Neuronal stem cell (in vitro differentiated cells): ENCODE measurements at regions not wholly inside any gene's neighbourhood (a gene's known extent, or its start where the extent isn't known, plus 50 kb on each side); places are given as distances from the start of the nearest gene placed in this dataset.

Source experiments
- DNase-seq: peaks from one replicate; pipeline ENCODE4 v3.0.0-alpha.2; 2013; ENCODE audit warnings: low spot score
- H2AFZ ChIP-seq: one replicate; pipeline ENCODE4 v1.6.1; 2013; ENCODE audit warnings: mild to moderate bottlenecking, low read length, inconsistent platforms
- H2AK5ac ChIP-seq: 2 replicates; pipeline ENCODE4 v1.6.1; 2013; ENCODE audit warnings: low read depth, mild to moderate bottlenecking, inconsistent platforms, low read length, moderate library complexity, mixed read lengths
- H2BK120ac ChIP-seq: 2 replicates; pipeline ENCODE4 v1.6.1; 2013; ENCODE audit warnings: low read depth, mild to moderate bottlenecking, inconsistent platforms, low read length, moderate library complexity, mixed read lengths
- H2BK12ac ChIP-seq: one replicate; pipeline ENCODE4 v1.6.1; 2013; ENCODE audit warnings: low read length, inconsistent platforms
- H2BK15ac ChIP-seq: 2 replicates; pipeline ENCODE4 v1.6.1; 2013; ENCODE audit warnings: mild to moderate bottlenecking, low read length, inconsistent platforms, mixed read lengths
- H2BK5ac ChIP-seq: one replicate; pipeline ENCODE4 v1.6.1; 2013; ENCODE audit warnings: inconsistent platforms, mild to moderate bottlenecking, low read length, moderate library complexity
- H3K14ac ChIP-seq: one replicate; pipeline ENCODE4 v1.6.1; 2013; ENCODE audit warnings: low read length, inconsistent platforms
- H3K18ac ChIP-seq: 2 replicates; pipeline ENCODE4 v1.6.1; 2013; ENCODE audit warnings: low read length, inconsistent platforms
- H3K23ac ChIP-seq: 2 replicates; pipeline ENCODE4 v1.6.1; 2013; ENCODE audit warnings: low read depth, mild to moderate bottlenecking, mixed read lengths, low read length, inconsistent platforms; ENCODE audit not compliant: poor library complexity
- H3K27ac ChIP-seq: replicated peaks from 3 replicates; pipeline ENCODE4 v1.5.1; 2013; ENCODE audit warnings: low read length, inconsistent platforms
- H3K27me3 ChIP-seq, 3 experiments: 2 replicates each; pipeline ENCODE4 v1.6.1; 2013; ENCODE audit warnings: low read length in 3 of 3, mild to moderate bottlenecking in 2 of 3, inconsistent platforms in 1 of 3, low read depth in 1 of 3, mixed read lengths in 1 of 3, moderate library complexity in 1 of 3; ENCODE audit not compliant: control insufficient read depth in 3 of 3, insufficient read depth in 3 of 3
- H3K36me3 ChIP-seq, 2 donors: replicated peaks in 1 of 2; 2 replicates each; pipeline ENCODE4 v1.6.1; 2013; ENCODE audit warnings: low read length in 2 of 2; ENCODE audit not compliant: control insufficient read depth in 2 of 2, insufficient read depth in 2 of 2
- H3K4ac ChIP-seq: 2 replicates; pipeline ENCODE4 v1.6.1; 2013; ENCODE audit warnings: inconsistent platforms, mild to moderate bottlenecking, low read length, moderate library complexity
- H3K4me1 ChIP-seq, 2 donors: 1 replicate in 1 of 2; 2 replicates in 1 of 2; pipeline ENCODE4 v1.6.1; 2013; ENCODE audit warnings: low read length in 2 of 2, low read depth in 1 of 2; ENCODE audit not compliant: control insufficient read depth in 2 of 2, insufficient read depth in 1 of 2
- H3K4me2 ChIP-seq: one replicate; pipeline ENCODE4 v1.6.1; 2013; ENCODE audit warnings: mild to moderate bottlenecking, low read length, inconsistent platforms; ENCODE audit not compliant: insufficient read depth, poor library complexity, severe bottlenecking
- H3K4me3 ChIP-seq, 2 donors: 2 replicates each; pipeline ENCODE4 v1.5.1; 2013; ENCODE audit warnings: low read length in 2 of 2, mild to moderate bottlenecking in 2 of 2, inconsistent platforms in 1 of 2, moderate library complexity in 1 of 2
- H3K79me1 ChIP-seq: one replicate; pipeline ENCODE4 v1.6.1; 2013; ENCODE audit warnings: low read depth, mild to moderate bottlenecking, inconsistent platforms, low read length, moderate library complexity
- H3K9ac ChIP-seq: one replicate; pipeline ENCODE4 v1.6.1; 2013; ENCODE audit warnings: mild to moderate bottlenecking, low read depth, low read length, inconsistent platforms; ENCODE audit not compliant: poor library complexity
- H3K9me3 ChIP-seq, 2 donors: replicated peaks in 1 of 2; 2 replicates each; pipeline versions ENCODE3 to v1.6.1; 2013; ENCODE audit warnings: low read length in 2 of 2, mild to moderate bottlenecking in 2 of 2, inconsistent platforms in 1 of 2, low read depth in 1 of 2, mixed read lengths in 1 of 2, moderate library complexity in 1 of 2; ENCODE audit not compliant: control insufficient read depth in 2 of 2, insufficient read depth in 1 of 2
- H4K8ac ChIP-seq: one replicate; pipeline ENCODE4 v1.6.1; 2013; ENCODE audit warnings: low read depth, mild to moderate bottlenecking, inconsistent platforms, low read length, moderate library complexity
- H4K91ac ChIP-seq: one replicate; pipeline ENCODE4 v1.6.1; 2013; ENCODE audit warnings: low read length, low read depth, mild to moderate bottlenecking, inconsistent platforms; ENCODE audit not compliant: poor library complexity
- WGBS, 2 donors: extraction: QIAGEN DNeasy Blood & Tissue Kit; methylation state at CpG; one replicate each; pipeline ENCODE4 v1.1.7; 2013; ENCODE audit warnings: missing lambda C conversion rate in 2 of 2, mixed read lengths in 1 of 2; ENCODE audit not compliant: insufficient read length in 2 of 2, insufficient replicate concordance in 1 of 2; ENCODE audit errors: extremely low coverage in 2 of 2; 5-methylcytosine and 5-hydroxymethylcytosine counted together

DNA sequence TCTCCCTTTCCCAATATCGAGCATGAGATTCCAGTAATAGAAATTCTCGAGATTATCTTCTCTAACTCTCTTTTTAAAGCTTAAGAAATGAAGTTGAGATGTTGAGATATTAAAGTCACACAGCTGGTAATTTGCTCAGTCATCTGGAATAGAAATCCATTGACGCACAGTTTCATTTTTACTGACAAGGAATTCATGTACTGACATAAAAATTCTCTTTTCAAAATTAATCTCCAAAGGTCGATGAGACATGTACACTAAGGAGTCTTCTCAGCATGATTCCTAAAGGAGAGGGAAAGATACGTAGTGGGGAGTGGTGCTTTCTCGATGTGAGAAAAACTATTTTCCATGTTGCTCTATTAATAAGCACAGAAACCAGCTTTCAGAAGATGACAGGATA, 1639.5 kb upstream of the MIR17HG start:
- H3K9me3 ChIP-seq, result no peaks in the 10 kb centered on the region

DNA sequence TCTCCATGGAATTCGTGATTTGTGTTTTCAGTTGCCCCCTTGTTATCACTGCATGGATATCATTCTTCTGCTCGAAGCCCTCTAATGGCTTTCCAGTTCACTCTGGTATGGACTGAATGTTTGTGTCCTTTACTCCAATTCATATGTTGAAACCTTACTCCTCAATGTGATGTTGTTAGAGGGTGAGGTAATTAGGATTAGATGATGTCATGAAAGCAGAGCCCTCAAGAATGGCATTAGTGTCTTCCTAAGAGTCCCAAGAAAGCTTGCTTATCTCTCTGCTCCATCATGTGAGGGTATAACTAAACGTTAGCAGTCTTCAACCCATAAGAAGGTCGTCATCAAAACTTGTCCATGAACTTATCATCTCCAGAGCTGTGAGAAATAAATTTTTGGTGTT, 1626.3 kb upstream of the MIR17HG start:
- Histone ChIP-seq H3K4me1 (no peaks in the 10 kb centered on the region), H2BK5ac (no peak overlapping the region), H3K4me2 (no peak overlapping the region), H3K9me3 (no peaks in the 10 kb centered on the region), H3K27ac (no peak overlapping the region), H4K91ac (no peak overlapping the region), H2AFZ (no peak overlapping the region), H2BK15ac (no peak overlapping the region), H3K14ac (no peak overlapping the region), H3K79me1 (no peaks in the 10 kb centered on the region), H3K27me3 (no peaks in the 10 kb centered on the region), H2AK5ac (no peak overlapping the region), H3K4me3 (no peak overlapping the region), H2BK120ac (no peak overlapping the region), H3K36me3 (no peaks in the 10 kb centered on the region), H3K18ac (no peak overlapping the region), H3K4ac (no peak overlapping the region), H3K23ac (no peak overlapping the region), H4K8ac (no peak overlapping the region), H3K9ac (no peak overlapping the region), H2BK12ac (no peak overlapping the region)
- no CpG with 5 or more reads among the region's 4 CpGs for WGBS, 2 donors
- DNase-seq, result no peak

More for the DNA sequence above, 1639.5 kb upstream of the MIR17HG start:
- Histone ChIP-seq H3K14ac (no peak overlapping the region), H3K4me2 (no peak overlapping the region), H3K18ac (no peak overlapping the region), H3K4me3 (no peak overlapping the region), H3K9ac (no peak overlapping the region), H3K27ac (no peak overlapping the region), H2BK12ac (no peak overlapping the region), H4K91ac (no peak overlapping the region), H4K8ac (no peak overlapping the region), H2BK5ac (no peak overlapping the region), H2BK120ac (no peak overlapping the region), H3K27me3 (no peaks in the 10 kb centered on the region), H2BK15ac (no peak overlapping the region), H3K23ac (no peak overlapping the region), H2AK5ac (no peak overlapping the region), H3K79me1 (no peaks in the 10 kb centered on the region), H3K4me1 (no peaks in the 10 kb centered on the region), H3K36me3 (no peaks in the 10 kb centered on the region), H3K4ac (no peak overlapping the region), H2AFZ (no peak overlapping the region)
- no peak for DNase-seq
- no CpG with 5 or more reads among the region's 6 CpGs for WGBS, 2 donors

- no peak overlapping the region for H4K8ac ChIP-seq
- H3K14ac ChIP-seq, result no peak overlapping the region
- H3K79me1 ChIP-seq, result no peaks in the 10 kb centered on the region
- H2AK5ac ChIP-seq, result no peak overlapping the region
- DNase-seq, result no peak
- no peak overlapping the region for H3K4ac ChIP-seq
- no peak overlapping the region for H3K27ac ChIP-seq
- no peak overlapping the region for H3K4me2 ChIP-seq
- no peaks in the 10 kb centered on the region for H3K27me3 ChIP-seq
- no peak overlapping the region for H2BK120ac ChIP-seq
- no peaks in the 10 kb centered on the region for H3K36me3 ChIP-seq
- no peak overlapping the region for H3K9ac ChIP-seq
- no peak overlapping the region for H2BK15ac ChIP-seq
- WGBS, 2 donors, result no CpG with 5 or more reads among the region's 2 CpGs
- no peaks in the 10 kb centered on the region for H3K9me3 ChIP-seq
- no peak overlapping the region for H2AFZ ChIP-seq
- no peak overlapping the region for H3K4me3 ChIP-seq
- no peak overlapping the region for H2BK5ac ChIP-seq
- H3K23ac ChIP-seq, result no peak overlapping the region
- no peak overlapping the region for H3K18ac ChIP-seq
- H2BK12ac ChIP-seq, result no peak overlapping the region
- H4K91ac ChIP-seq, result no peak overlapping the region
- no peaks in the 10 kb centered on the region for H3K4me1 ChIP-seq
Observed at GRCh38 chr13:89726690-89727435, 1620.6 kb upstream of the MIR17HG start.

GRCh38 chr13:89733829-89734228, 1613.7 kb upstream of the MIR17HG start:
- no peak overlapping the region for H2BK15ac ChIP-seq
- no peak overlapping the region for H3K9ac ChIP-seq
- no peak overlapping the region for H3K23ac ChIP-seq
- H3K4me2 ChIP-seq, result no peak overlapping the region
- no peak overlapping the region for H3K4me3 ChIP-seq
- no peaks in the 10 kb centered on the region for H3K27me3 ChIP-seq
- H4K8ac ChIP-seq, result no peak overlapping the region
- no peaks in the 10 kb centered on the region for H3K4me1 ChIP-seq
- no peak overlapping the region for H2AFZ ChIP-seq
- H2BK5ac ChIP-seq, result no peak overlapping the region
- H3K4ac ChIP-seq, result no peak overlapping the region
- no peak overlapping the region for H3K27ac ChIP-seq
- no peak overlapping the region for H3K14ac ChIP-seq
- no peak overlapping the region for H3K18ac ChIP-seq
- no peaks in the 10 kb centered on the region for H3K36me3 ChIP-seq
- H2AK5ac ChIP-seq, result no peak overlapping the region
- no peak for DNase-seq
- no peak overlapping the region for H4K91ac ChIP-seq
- no peaks in the 10 kb centered on the region for H3K9me3 ChIP-seq
- 100% methylated on average over 2 of the region's 5 CpGs; no CpG with 5 or more reads in 1 of the 2 donors for WGBS, 2 donors
- H2BK12ac ChIP-seq, result no peak overlapping the region
- no peaks in the 10 kb centered on the region for H3K79me1 ChIP-seq
- no peak overlapping the region for H2BK120ac ChIP-seq
